IMR-90 (cell line): ENCODE measurements at regions not wholly inside any gene's neighbourhood (a gene's known extent, or its start where the extent isn't known, plus 50 kb on each side); places are given as distances from the start of the nearest gene placed in this dataset.

Experiments
- ATAC-seq: fragments of 200-7000 bp; cut with Tn5 transposase; 2 replicates; pipeline ENCODE4 v1.9.1; 2020; ENCODE audit warnings: low read depth, mild to moderate bottlenecking, moderate library complexity
- BruUV-seq: library from RNA; stranded (reverse); fragments of 400-500 nt; replicated peaks from 2 replicates; lab custom pipeline; 2021; lab: Mats Ljungman, UMichigan
- CTCF ChIA-PET: fragments of 300-600 bp; formaldehyde crosslinking; extraction: SDS; loops from one replicate; lab custom pipeline; 2021; ENCODE audit warnings: antibody characterized with exemption; lab: Yijun Ruan, JAX
- POLR2A ChIA-PET: fragments of 300-600 bp; sonication (Branson Sonifier 250); formaldehyde crosslinking; loops from one replicate; lab custom pipeline; 2022; ENCODE audit warnings: antibody characterized with exemption; ENCODE audit not compliant: unreplicated experiment; lab: Charles Lee
- DNase-seq: peaks from one replicate; pipeline ENCODE4 v3.0.0; 2013
- H2AFZ ChIP-seq: replicated peaks from 2 replicates; pipeline ENCODE3; 2013; ENCODE audit warnings: low read length, mild to moderate bottlenecking; ENCODE audit not compliant: poor library complexity
- H2AK5ac ChIP-seq: 2 replicates; pipeline ENCODE4 v1.6.1; 2013; ENCODE audit warnings: low read depth, low read length, inconsistent platforms
- H2AK9ac ChIP-seq: replicated peaks from 2 replicates; pipeline ENCODE3; 2013; ENCODE audit warnings: mild to moderate bottlenecking, low read depth, low read length, moderate library complexity; ENCODE audit not compliant: poor library complexity
- H2BK120ac ChIP-seq: 2 replicates; pipeline ENCODE4 v1.6.1; 2013; ENCODE audit warnings: low read depth, low read length, inconsistent platforms
- H2BK15ac ChIP-seq: 3 replicates; pipeline ENCODE4 v1.6.1; 2013; ENCODE audit warnings: low read depth, low read length, inconsistent platforms
- H2BK20ac ChIP-seq: 2 replicates; pipeline ENCODE4 v1.6.1; 2013; ENCODE audit warnings: low read depth, mild to moderate bottlenecking, inconsistent platforms, low read length, moderate library complexity
- H2BK5ac ChIP-seq: 2 replicates; pipeline ENCODE4 v1.6.1; 2013; ENCODE audit warnings: mild to moderate bottlenecking, low read depth, low read length, inconsistent platforms; ENCODE audit not compliant: poor library complexity, severe bottlenecking
- H3K14ac ChIP-seq: replicated peaks from 2 replicates; pipeline ENCODE4 v1.6.1; 2013; ENCODE audit warnings: low read depth, low read length, inconsistent platforms
- H3K18ac ChIP-seq: 2 replicates; pipeline ENCODE4 v1.6.1; 2013; ENCODE audit warnings: low read depth, low read length, control low read depth
- H3K23ac ChIP-seq: 2 replicates; pipeline ENCODE4 v1.6.1; 2013; ENCODE audit warnings: low read depth, low read length, inconsistent platforms
- H3K27ac ChIP-seq: 2 replicates; pipeline ENCODE4 v1.5.1; 2013; ENCODE audit warnings: mild to moderate bottlenecking, control low read depth, low read length; ENCODE audit not compliant: insufficient read depth
- H3K27me3 ChIP-seq: 2 replicates; pipeline ENCODE4 v1.6.1; 2013; ENCODE audit warnings: low read length; ENCODE audit not compliant: control insufficient read depth, insufficient read depth
- H3K36me3 ChIP-seq: 2 replicates; pipeline ENCODE4 v1.6.1; 2013; ENCODE audit warnings: low read length, mixed read lengths; ENCODE audit not compliant: control insufficient read depth, insufficient read depth
- H3K4ac ChIP-seq: 2 replicates; pipeline ENCODE4 v1.6.1; 2013; ENCODE audit warnings: low read depth, low read length, inconsistent platforms
- H3K4me1 ChIP-seq: 2 replicates; pipeline ENCODE4 v1.6.1; 2013; ENCODE audit warnings: low read length, mixed read lengths; ENCODE audit not compliant: control insufficient read depth, insufficient read depth
- H3K4me2 ChIP-seq: 2 replicates; pipeline ENCODE4 v1.6.1; 2013; ENCODE audit warnings: low read depth, mild to moderate bottlenecking, control low read depth, low read length, moderate library complexity
- H3K4me3 ChIP-seq: 2 replicates; pipeline ENCODE4 v1.5.1; 2013; ENCODE audit warnings: low read depth, mild to moderate bottlenecking, control low read depth, low read length, moderate library complexity; ENCODE audit not compliant: insufficient read depth
- H3K56ac ChIP-seq: 2 replicates; pipeline ENCODE4 v1.6.1; 2013; ENCODE audit warnings: low read length, inconsistent platforms; ENCODE audit not compliant: insufficient read depth; ENCODE audit errors: extremely low read depth
- H3K79me1 ChIP-seq, 2 experiments: 2 replicates each; pipeline ENCODE4 v1.6.1; 2013; ENCODE audit warnings: low read length in 2 of 2, inconsistent platforms in 1 of 2, low read depth in 1 of 2
- H3K9ac ChIP-seq: 2 replicates; pipeline ENCODE4 v1.6.1; 2013; ENCODE audit warnings: low read depth, low read length, control low read depth
- H3K9me1 ChIP-seq: 2 replicates; pipeline ENCODE4 v1.6.1; 2013; ENCODE audit warnings: low read length, inconsistent platforms; ENCODE audit not compliant: insufficient read depth
- H3K9me3 ChIP-seq: 2 replicates; pipeline ENCODE4 v1.6.1; 2013; ENCODE audit warnings: low read length; ENCODE audit not compliant: control insufficient read depth, insufficient read depth
- H4K20me1 ChIP-seq: 2 replicates; pipeline ENCODE4 v1.6.1; 2013; ENCODE audit warnings: low read length, inconsistent platforms; ENCODE audit not compliant: insufficient read depth
- H4K5ac ChIP-seq: 2 replicates; pipeline ENCODE4 v1.6.1; 2013; ENCODE audit warnings: mild to moderate bottlenecking, low read depth, low read length, control low read depth
- H4K8ac ChIP-seq, 2 experiments: 2 replicates each; pipeline ENCODE4 v1.6.1; 2013; ENCODE audit warnings: low read depth in 2 of 2, low read length in 2 of 2, control low read depth in 1 of 2, inconsistent platforms in 1 of 2
- H4K91ac ChIP-seq: 2 replicates; pipeline ENCODE4 v1.6.1; 2013; ENCODE audit warnings: low read depth, low read length, inconsistent platforms; ENCODE audit not compliant: insufficient read depth
- BHLHE40 ChIP-seq: fragments of 150-350 bp; IDR thresholded peaks from 2 replicates; pipeline ENCODE4 v1.6.1; 2016; ENCODE audit warnings: mild to moderate bottlenecking, low read depth, low read length
- CEBPB ChIP-seq: IDR thresholded peaks from 2 replicates; pipeline ENCODE4 v1.6.1; 2012; ENCODE audit warnings: low read depth, low read length, improper control_type of control experiment
- CHD1 ChIP-seq: IDR thresholded peaks from 2 replicates; pipeline ENCODE4 v1.6.1; 2012; ENCODE audit warnings: low read depth, low read length, improper control_type of control experiment
- CTCF ChIP-seq: conservative IDR thresholded peaks from 2 replicates; pipeline ENCODE4 v1.5.1; 2012; ENCODE audit warnings: mild to moderate bottlenecking, low read depth, low read length, improper control_type of control experiment
- ELK1 ChIP-seq: fragments of 150-350 bp; IDR thresholded peaks from 2 replicates; pipeline ENCODE4 v1.6.1; 2016; ENCODE audit warnings: low read depth, mild to moderate bottlenecking, low read length, moderate library complexity, borderline replicate concordance
- FOS ChIP-seq: fragments of 150-350 bp; IDR thresholded peaks from 2 replicates; pipeline ENCODE4 v1.6.1; 2016; ENCODE audit warnings: low read depth, low read length
- MAFK ChIP-seq: IDR thresholded peaks from 2 replicates; pipeline ENCODE4 v1.6.1; 2012; ENCODE audit warnings: low read depth, low read length, improper control_type of control experiment
- MAZ ChIP-seq: IDR thresholded peaks from 2 replicates; pipeline ENCODE4 v1.6.1; 2012; ENCODE audit warnings: low read depth, mild to moderate bottlenecking, low read length, improper control_type of control experiment, moderate library complexity, borderline replicate concordance
- MXI1 ChIP-seq: IDR thresholded peaks from 2 replicates; pipeline ENCODE4 v1.6.1; 2012; ENCODE audit warnings: low read depth, mild to moderate bottlenecking, low read length, moderate library complexity, borderline replicate concordance
- NFE2L2 ChIP-seq: fragments of 150-350 bp; IDR thresholded peaks from 2 replicates; pipeline ENCODE4 v1.6.1; 2016; ENCODE audit warnings: low read depth, mild to moderate bottlenecking, low read length
- POLR2A ChIP-seq: IDR thresholded peaks from 2 replicates; pipeline ENCODE4 v1.6.1; 2012; ENCODE audit warnings: mild to moderate bottlenecking, low read depth, low read length
- RAD21 ChIP-seq: IDR thresholded peaks from 2 replicates; pipeline ENCODE4 v1.6.1; 2012; ENCODE audit warnings: low read length, improper control_type of control experiment
- RCOR1 ChIP-seq: IDR thresholded peaks from 2 replicates; pipeline ENCODE4 v1.6.1; 2012; ENCODE audit warnings: mild to moderate bottlenecking, low read length, improper control_type of control experiment; ENCODE audit not compliant: insufficient replicate concordance
- RFX5 ChIP-seq: IDR thresholded peaks from 2 replicates; pipeline ENCODE4 v1.8.0; 2012; ENCODE audit warnings: low read depth, mild to moderate bottlenecking, low read length, moderate library complexity
- SMC3 ChIP-seq: fragments of 150-350 bp; IDR thresholded peaks from 2 replicates; pipeline ENCODE4 v1.6.1; 2016; ENCODE audit warnings: low read depth, mild to moderate bottlenecking, antibody characterized with exemption, low read length, moderate library complexity
- USF2 ChIP-seq: fragments of 150-350 bp; IDR thresholded peaks from 2 replicates; pipeline ENCODE4 v1.6.1; 2017; ENCODE audit warnings: mild to moderate bottlenecking, antibody characterized with exemption, low read length, low read depth
- WGBS, 2 experiments: methylation state at CpG; one replicate each; pipeline versions ENCODE4 v1.1.5 to v1.1.7; 2013; ENCODE audit warnings: missing lambda C conversion rate in 2 of 2; ENCODE audit not compliant: insufficient read length in 1 of 2; ENCODE audit errors: extremely low coverage in 2 of 2; 5-methylcytosine and 5-hydroxymethylcytosine counted together
- dilution Hi-C: fragments of 300-500 bp; cut with HindIII; formaldehyde crosslinking; loops from one replicate; pipeline ENCODE4 v1.14.3; 2018; ENCODE audit warnings: low sequenced_read_pairs; ENCODE audit not compliant: unreplicated experiment
- in situ Hi-C: fragments of 300-500 bp; cut with MboI; formaldehyde crosslinking; loops from 3 replicates; pipeline ENCODE4 v1.14.3; 2019; ENCODE audit warnings: low sequenced_read_pairs, inconsistent platforms, mixed read lengths
- intact Hi-C: fragments of 100-400 bp; cut with micrococcal nuclease; formaldehyde crosslinking; loops from 2 replicates; pipeline ENCODE4 v1.10.0; 2022

- no peak overlapping the region for H3K18ac ChIP-seq
- H3K9me3 ChIP-seq: peaks cover 3% of the 10 kb centered on the region; the same call in 1 of the 2 replicates
- H3K23ac ChIP-seq: no peak overlapping the region
- H2BK120ac ChIP-seq: no peak overlapping the region
- no peak overlapping the region for H2AK5ac ChIP-seq
- no peak overlapping the region for H4K5ac ChIP-seq
- no peak overlapping the region for H3K4me2 ChIP-seq
- TF ChIP-seq NFE2L2: no peak
- no peak for TF ChIP-seq CTCF
- TF ChIP-seq CHD1: no peak
- no peak for TF ChIP-seq RAD21
- no peak for TF ChIP-seq ELK1
- no peak for TF ChIP-seq USF2
- TF ChIP-seq MAFK: no peak
- TF ChIP-seq BHLHE40: no peak
- no peak for TF ChIP-seq MAZ
- no peak for TF ChIP-seq POLR2A
- TF ChIP-seq SMC3: no peak
- no peak for TF ChIP-seq MXI1
- no peak for TF ChIP-seq RFX5
- no peak for TF ChIP-seq CEBPB
- TF ChIP-seq RCOR1: no peak
- no peak for TF ChIP-seq FOS
- no peak overlapping the region for H3K4ac ChIP-seq
- no peaks in the 10 kb centered on the region for H4K20me1 ChIP-seq
- H2BK5ac ChIP-seq: no peak overlapping the region
- H4K8ac ChIP-seq: no peak overlapping the region
- in situ Hi-C loops: no loop called here
- ATAC-seq: no peak
- no TSS peak for BruUV-seq
- DNase-seq: no peak
- H3K4me1 ChIP-seq: no peaks in the 10 kb centered on the region
- H3K27me3 ChIP-seq: no peaks in the 10 kb centered on the region
- H3K56ac ChIP-seq: no peak overlapping the region
- CTCF ChIA-PET: no interaction called here
- POLR2A ChIA-PET: no interaction called here
- intact Hi-C loops: no loop called here
- no peaks in the 10 kb centered on the region for H3K79me1 ChIP-seq
- dilution Hi-C loops: no loop called here
- H3K4me3 ChIP-seq: no peak overlapping the region
- H2AFZ ChIP-seq: no peak overlapping the region
- no peak overlapping the region for H4K91ac ChIP-seq
- H2AK9ac ChIP-seq: no peak overlapping the region
- H2BK15ac ChIP-seq: no peak overlapping the region
- no peak overlapping the region for H3K14ac ChIP-seq
- no CpG with 5 or more reads among the region's 2 CpGs for WGBS, 2 experiments
- no peaks in the 10 kb centered on the region for H3K9me1 ChIP-seq
- H3K27ac ChIP-seq: no peak overlapping the region
- no peak overlapping the region for H2BK20ac ChIP-seq
- H3K9ac ChIP-seq: no peak overlapping the region
- H3K36me3 ChIP-seq: no peaks in the 10 kb centered on the region
These were observed 379.2 kb upstream of the GHITM start for GRCh38 chr10:83760142-83760541.
